Stimulated activated effector memory CD8-positive, alpha-beta T cell treated with anti-CD3 and anti-CD28 coated beads, Interleukin-12 subunit alpha, Interleukin-12 subunit beta, amount 100 ng/mL, for 72 hours (primary cell): ENCODE measurements at regions not wholly inside any gene's neighbourhood (a gene's known extent, or its start where the extent isn't known, plus 50 kb on each side); places are given as distances from the start of the nearest gene placed in this dataset.
A peak's percentile ranks its signal among the peaks of the same experiment; 100 is the strongest.
"Not testable (repeated sequence)": the region's sequence is repeated elsewhere in the genome, so short reads cannot be mapped to it uniquely, and the experiment has no call there.

Source experiments
- ATAC-seq: fragments of 150-1000 bp; cut with Tn5 transposase; 2 replicates; pipeline ENCODE4 v1.10.0; 2021
- DNase-seq, 2 donors: peaks; one replicate each; pipeline ENCODE4 v3.0.0; 2021 to 2022; ENCODE audit warnings: low spot score in 2 of 2
- H3K27ac Mint-ChIP-seq: one replicate; pipeline ENCODE4 v1.8.0; 2022; ENCODE audit warnings: mild to moderate bottlenecking, mixed read lengths
- H3K36me3 Mint-ChIP-seq: one replicate; pipeline ENCODE4 v1.8.0; 2022; ENCODE audit warnings: mild to moderate bottlenecking, mixed read lengths
- H3K4me1 Mint-ChIP-seq: one replicate; pipeline ENCODE4 v1.8.0; 2022; ENCODE audit warnings: mixed read lengths
- H3K4me3 Mint-ChIP-seq: one replicate; pipeline ENCODE4 v1.8.0; 2022; ENCODE audit warnings: mild to moderate bottlenecking, mixed read lengths
- H3K9me3 Mint-ChIP-seq: one replicate; pipeline ENCODE4 v1.8.0; 2022; ENCODE audit warnings: mixed read lengths

- Mint-ChIP-seq H3K4me3 (no peak overlapping the region), H3K9me3 (peaks cover 5% of the 10 kb centered on the region), H3K36me3 (no peaks in the 10 kb centered on the region), H3K4me1 (no peaks in the 10 kb centered on the region), H3K27ac (no peak overlapping the region)
- DNase-seq, result peak in 1 of 2 donors; percentile 33
- ATAC-seq, result no peak
Observed at GRCh38 chr3:31312400-31312799, 220.3 kb upstream of the STT3B start.

GRCh38 chr3:31314258-31314657 lies 218.5 kb upstream of the STT3B start:
- no peak overlapping the region for H3K27ac Mint-ChIP-seq
- no peak overlapping the region for H3K4me3 Mint-ChIP-seq
- ATAC-seq (no peak), DNase-seq (no peak)
- H3K36me3 Mint-ChIP-seq, result no peaks in the 10 kb centered on the region
- no peaks in the 10 kb centered on the region for H3K4me1 Mint-ChIP-seq
- peaks cover 5% of the 10 kb centered on the region for H3K9me3 Mint-ChIP-seq

DNA sequence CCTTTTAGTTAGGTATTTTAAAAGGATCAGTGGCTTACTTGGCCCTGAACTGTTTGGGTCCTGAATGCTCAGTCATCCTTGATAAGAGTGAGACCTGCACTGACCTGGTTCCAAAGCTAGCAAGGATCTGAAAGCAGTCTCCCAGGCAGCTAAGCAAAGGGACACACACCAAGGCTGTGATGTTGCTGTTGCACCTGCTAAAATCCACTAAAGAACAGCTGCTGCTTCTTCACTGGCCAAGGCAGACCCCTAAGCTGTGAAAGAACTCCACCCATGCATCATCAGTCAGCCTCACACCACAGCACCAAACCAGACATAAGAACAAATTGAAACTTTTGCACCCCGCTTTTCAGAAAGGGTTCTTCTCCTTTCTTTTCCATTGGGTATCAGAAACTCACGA lies 213.4 kb upstream of the STT3B start:
- no peak for ATAC-seq
- H3K9me3 Mint-ChIP-seq, result peaks cover 10% of the 10 kb centered on the region
- no peak overlapping the region for H3K4me3 Mint-ChIP-seq
- H3K27ac Mint-ChIP-seq, result no peak overlapping the region
- no peaks in the 10 kb centered on the region for H3K4me1 Mint-ChIP-seq
- DNase-seq, result peak in 1 of 2 donors; percentile 18
- no peaks in the 10 kb centered on the region for H3K36me3 Mint-ChIP-seq

DNA sequence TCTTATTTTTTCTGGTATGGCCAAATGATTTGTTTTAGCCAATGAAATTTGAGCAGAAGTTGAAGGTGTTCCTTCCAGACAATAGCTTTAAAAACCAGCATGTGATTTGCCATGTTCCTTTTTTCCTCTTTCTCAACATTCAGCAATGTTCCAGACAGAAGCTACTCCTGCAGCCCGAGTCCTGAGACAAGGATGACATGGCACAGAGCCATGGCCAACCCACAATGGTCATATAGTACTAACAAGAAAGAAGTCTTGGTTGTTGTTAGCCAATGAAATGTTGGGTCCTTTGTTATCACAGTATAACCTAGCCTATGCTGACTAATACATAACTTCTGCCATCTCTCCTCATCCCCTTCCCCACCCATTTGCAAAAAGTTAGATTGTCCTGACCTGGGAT lies 211.1 kb upstream of the STT3B start:
- Mint-ChIP-seq H3K4me3 (no peak overlapping the region), H3K27ac (no peak overlapping the region), H3K36me3 (no peaks in the 10 kb centered on the region), H3K4me1 (no peaks in the 10 kb centered on the region), H3K9me3 (peaks cover 4% of the 10 kb centered on the region)
- DNase-seq (peak in 1 of 2 donors; percentile 10), ATAC-seq (no peak)

DNA sequence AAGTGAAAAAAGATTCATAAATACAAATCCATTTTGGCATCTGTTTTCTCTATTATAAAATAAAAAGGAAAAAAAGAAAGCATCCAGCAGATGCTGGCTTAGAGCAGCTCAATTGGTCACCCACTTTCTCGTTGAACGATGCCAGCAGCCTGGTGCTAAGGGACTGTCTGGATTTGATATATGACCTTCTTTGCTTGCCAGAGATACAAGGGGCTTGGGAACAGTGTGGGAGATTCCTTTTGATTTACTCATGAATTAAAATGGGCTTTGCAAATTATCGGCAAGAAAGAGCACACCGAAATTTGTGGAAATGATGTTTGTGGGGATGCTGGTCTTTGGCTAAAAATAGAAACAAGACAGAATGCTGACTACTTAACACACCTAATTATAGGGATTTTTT lies 210.3 kb upstream of the STT3B start:
- no peaks in the 10 kb centered on the region for H3K36me3 Mint-ChIP-seq
- H3K4me1 Mint-ChIP-seq, result no peaks in the 10 kb centered on the region
- no peak overlapping the region for H3K27ac Mint-ChIP-seq
- DNase-seq, result peak in 1 of 2 donors; percentile 13
- H3K4me3 Mint-ChIP-seq, result no peak overlapping the region
- no peak for ATAC-seq
- peaks cover 4% of the 10 kb centered on the region for H3K9me3 Mint-ChIP-seq

DNA sequence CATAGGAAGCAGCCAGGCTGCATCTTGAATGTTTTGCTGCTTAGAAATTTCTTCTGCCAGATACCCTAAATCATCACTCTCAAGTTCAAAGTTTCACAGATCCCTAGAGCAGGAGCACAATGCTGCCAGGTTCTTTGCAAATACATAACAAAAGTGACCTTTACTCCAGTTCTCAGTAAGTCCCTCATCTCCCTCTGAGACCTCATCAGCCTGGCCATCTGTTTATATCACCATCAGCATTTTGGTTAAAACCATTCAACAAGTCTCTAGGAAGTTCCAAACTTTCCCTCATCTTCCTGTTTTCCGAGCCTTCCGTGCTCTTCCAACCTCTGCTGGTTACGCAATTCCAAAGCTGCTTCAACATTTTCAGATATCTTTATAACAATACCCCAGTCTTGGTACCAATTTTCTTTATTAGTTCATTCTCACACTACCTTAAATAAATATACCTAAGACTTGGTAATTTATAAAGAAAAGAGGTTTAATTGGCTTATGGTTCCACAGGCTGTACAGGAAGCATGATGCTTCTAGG lies 204.8 kb upstream of the STT3B start:
- not testable (repeated sequence) for DNase-seq, H3K4me1 Mint-ChIP-seq, H3K36me3 Mint-ChIP-seq, ATAC-seq, H3K27ac Mint-ChIP-seq, H3K9me3 Mint-ChIP-seq, H3K4me3 Mint-ChIP-seq

- Mint-ChIP-seq H3K4me3 (no peak overlapping the region), H3K4me1 (peaks cover 5% of the 10 kb centered on the region), H3K9me3 (peaks cover 6% of the 10 kb centered on the region), H3K36me3 (no peaks in the 10 kb centered on the region), H3K27ac (no peak overlapping the region)
- no peak for DNase-seq
- no peak for ATAC-seq
Observed at GRCh38 chr3:31331278-31331677, 201.4 kb upstream of the STT3B start.

DNA sequence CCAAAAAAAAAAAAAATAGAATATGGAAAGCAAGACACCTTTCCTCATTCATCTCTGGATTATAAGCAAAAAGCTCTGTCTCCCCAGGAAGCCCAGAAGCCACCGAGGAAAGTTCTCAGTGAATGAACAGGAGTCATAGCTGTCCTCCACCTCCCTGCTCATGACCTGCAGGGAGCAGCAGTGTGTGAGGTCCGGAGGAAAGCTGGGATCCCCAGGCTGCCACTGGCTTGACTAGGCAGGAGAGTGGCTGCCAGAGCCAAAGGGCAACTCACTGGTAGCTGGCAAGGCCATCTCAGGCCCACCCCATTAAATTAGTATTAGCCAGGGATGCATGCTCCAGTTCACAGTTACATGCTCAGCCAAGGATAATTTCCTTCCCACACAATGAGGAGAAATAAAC lies 191.6 kb upstream of the STT3B start:
- H3K9me3 Mint-ChIP-seq, result peaks cover 2% of the 10 kb centered on the region
- no peaks in the 10 kb centered on the region for H3K36me3 Mint-ChIP-seq

GRCh38 chr3:31343075-31343474 lies 189.7 kb upstream of the STT3B start:
- H3K4me1 Mint-ChIP-seq, result peaks cover 5% of the 10 kb centered on the region
- peaks cover 2% of the 10 kb centered on the region for H3K9me3 Mint-ChIP-seq
- ATAC-seq (no peak), DNase-seq (no peak)
- no peaks in the 10 kb centered on the region for H3K36me3 Mint-ChIP-seq
- no peak overlapping the region for H3K27ac Mint-ChIP-seq
- no peak overlapping the region for H3K4me3 Mint-ChIP-seq

More for the DNA sequence above, 191.6 kb upstream of the STT3B start:
- no peak overlapping the region for H3K4me3 Mint-ChIP-seq
- H3K27ac Mint-ChIP-seq, result no peak overlapping the region
- ATAC-seq, result no peak
- H3K4me1 Mint-ChIP-seq, result no peaks in the 10 kb centered on the region
- no peak for DNase-seq

DNA sequence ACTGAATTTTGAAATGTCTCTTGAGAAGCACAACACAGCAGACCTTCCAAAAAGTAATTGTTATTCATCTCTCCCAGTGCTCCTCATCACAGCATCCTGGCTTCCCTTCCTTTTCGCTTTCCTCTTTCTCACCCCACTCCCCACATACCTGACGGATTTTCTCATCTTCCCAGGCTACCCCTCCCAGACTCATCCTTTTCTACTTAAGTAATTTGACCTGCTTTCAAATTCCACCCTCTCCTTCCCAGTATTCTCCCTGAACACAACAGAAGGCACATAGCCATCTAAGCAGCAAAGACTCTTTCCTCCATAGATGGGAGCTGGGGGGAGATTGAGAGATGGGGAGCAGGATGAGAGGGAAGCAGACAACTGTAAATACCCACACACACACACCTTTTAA lies 187.1 kb upstream of the STT3B start:
- Mint-ChIP-seq H3K9me3 (peaks cover 2% of the 10 kb centered on the region), H3K36me3 (no peaks in the 10 kb centered on the region), H3K27ac (no peak overlapping the region), H3K4me1 (peaks cover 5% of the 10 kb centered on the region), H3K4me3 (no peak overlapping the region)
- ATAC-seq (no peak), DNase-seq (no peak)

DNA sequence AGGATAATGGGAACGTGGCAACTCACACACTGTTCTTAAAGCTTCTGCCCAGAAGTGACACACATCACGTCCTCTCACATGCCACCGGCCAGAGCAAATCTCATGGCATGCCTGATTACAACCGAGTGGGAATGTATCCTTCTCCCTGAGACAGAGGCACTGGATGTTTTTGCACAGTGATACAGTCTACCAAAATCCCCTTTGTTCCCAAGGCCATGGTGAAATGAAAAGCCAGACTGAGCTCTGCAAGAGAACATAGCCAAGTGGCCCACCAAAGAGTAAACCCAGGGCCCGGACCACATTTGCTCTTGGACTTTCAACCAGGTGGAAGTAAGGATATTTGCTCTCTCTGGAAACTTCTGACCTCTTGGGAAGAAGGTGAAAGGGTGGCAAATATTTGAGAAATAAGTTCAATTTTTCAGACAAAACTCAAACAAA lies 186.2 kb upstream of the STT3B start:
- H3K36me3 Mint-ChIP-seq, result no peaks in the 10 kb centered on the region
- peaks cover 2% of the 10 kb centered on the region for H3K9me3 Mint-ChIP-seq

DNA sequence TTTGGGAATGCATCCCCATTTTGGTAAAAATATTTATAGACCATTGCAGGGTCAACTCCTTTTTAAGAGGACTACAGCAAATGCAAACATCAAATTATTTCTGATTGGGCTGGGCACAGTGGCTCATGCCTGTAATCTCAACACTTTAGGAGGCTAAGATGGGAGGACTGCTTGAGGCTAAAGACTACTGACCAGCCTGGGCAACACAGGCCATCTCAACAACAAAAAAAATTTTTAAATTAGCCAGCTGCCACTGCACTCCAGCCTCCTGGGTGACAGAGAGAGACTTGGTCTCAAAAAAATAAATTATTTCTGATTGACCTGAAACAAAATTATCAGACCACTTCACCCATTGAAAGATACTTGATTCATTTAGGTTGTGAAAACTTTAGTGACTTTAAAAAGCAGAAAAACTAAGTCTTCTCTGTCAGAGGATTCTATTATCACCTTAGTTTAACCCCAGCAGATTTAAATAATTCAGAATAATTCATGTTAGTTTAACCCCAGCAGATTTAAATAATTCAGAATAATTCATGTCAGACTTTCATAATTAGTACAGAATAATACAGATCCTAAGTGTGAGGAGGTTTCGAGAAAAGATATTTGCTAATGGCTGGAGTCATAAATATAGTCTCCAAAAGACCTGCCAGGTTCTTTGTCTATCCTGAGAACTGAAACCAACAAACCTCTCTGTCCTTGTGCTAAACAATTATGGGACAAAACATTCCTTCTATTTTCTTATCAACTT lies 183.6 kb upstream of the STT3B start:
- no peak overlapping the region for H3K4me3 Mint-ChIP-seq
- H3K27ac Mint-ChIP-seq, result no peak overlapping the region
- H3K36me3 Mint-ChIP-seq, result no peaks in the 10 kb centered on the region
- ATAC-seq (no peak), DNase-seq (no peak)
- peaks cover 5% of the 10 kb centered on the region for H3K4me1 Mint-ChIP-seq
- peaks cover 4% of the 10 kb centered on the region for H3K9me3 Mint-ChIP-seq

More for the DNA sequence above, 186.2 kb upstream of the STT3B start:
- no peak overlapping the region for H3K27ac Mint-ChIP-seq
- peaks cover 5% of the 10 kb centered on the region for H3K4me1 Mint-ChIP-seq
- DNase-seq (no peak), ATAC-seq (no peak)
- no peak overlapping the region for H3K4me3 Mint-ChIP-seq

DNA sequence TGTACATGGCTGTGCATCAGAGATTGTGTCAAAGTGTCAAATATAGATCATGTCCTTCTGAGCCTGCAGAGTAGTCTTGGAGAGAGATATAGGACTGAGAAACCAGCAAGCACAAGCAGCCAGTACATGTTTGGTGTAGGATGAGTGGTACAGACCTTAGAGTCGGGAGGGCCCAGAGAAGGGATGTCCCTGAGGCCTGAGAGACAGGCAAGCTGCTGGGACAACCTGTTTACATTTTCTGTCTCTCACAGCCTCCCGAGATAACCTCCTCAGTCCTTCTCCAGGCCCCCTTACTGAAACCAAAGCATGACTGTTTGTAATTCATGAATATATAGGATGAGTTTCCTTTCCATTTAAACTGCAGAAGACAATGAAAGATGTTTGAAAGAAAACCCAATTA lies 182.4 kb upstream of the STT3B start:
- H3K4me1 Mint-ChIP-seq, result peaks cover 5% of the 10 kb centered on the region
- DNase-seq (no peak), ATAC-seq (no peak)
- H3K9me3 Mint-ChIP-seq, result peaks cover 4% of the 10 kb centered on the region
- no peak overlapping the region for H3K27ac Mint-ChIP-seq
- peaks cover 5% of the 10 kb centered on the region for H3K36me3 Mint-ChIP-seq
- no peak overlapping the region for H3K4me3 Mint-ChIP-seq

DNA sequence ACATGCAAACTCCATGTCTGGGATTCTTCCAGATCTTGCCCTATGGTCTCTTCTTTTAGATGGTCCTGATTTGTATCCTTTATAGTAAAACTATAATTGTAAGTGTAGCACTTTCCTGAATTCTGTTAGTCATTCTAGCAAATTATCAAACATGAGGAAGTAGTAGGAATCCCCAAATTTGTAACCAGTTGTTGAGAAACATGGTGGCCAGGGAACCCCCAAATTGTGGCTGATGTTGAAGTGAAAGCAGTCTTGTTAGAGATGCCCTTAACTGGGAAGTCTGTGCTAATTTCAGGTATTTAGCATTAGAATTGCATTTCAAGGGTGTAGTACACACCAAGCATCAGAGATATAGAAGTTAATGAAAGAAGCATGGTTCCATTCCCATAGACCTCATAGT lies 180.4 kb upstream of the STT3B start:
- ATAC-seq, result no peak
- peaks cover 5% of the 10 kb centered on the region for H3K36me3 Mint-ChIP-seq

DNA sequence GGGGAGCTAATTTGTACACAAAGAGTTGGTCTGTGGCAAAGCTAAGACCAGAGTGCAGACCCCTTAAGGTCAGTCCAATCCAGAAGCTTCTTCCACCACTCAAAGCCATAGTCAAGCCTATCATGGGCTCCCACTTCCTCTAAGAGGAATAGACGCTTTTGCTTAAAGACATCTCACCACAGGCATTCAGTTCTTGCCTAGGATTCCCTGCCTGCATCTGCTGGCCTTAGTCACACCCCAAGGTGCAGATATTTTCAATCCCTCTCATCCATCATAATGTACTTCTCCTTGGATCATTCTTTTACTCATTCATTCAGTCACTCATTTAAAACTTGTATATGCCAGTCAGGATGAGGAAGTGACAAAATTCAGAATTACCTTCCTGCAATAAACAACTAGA lies 179.6 kb upstream of the STT3B start:
- Mint-ChIP-seq H3K27ac (no peak overlapping the region), H3K4me3 (no peak overlapping the region), H3K9me3 (peaks cover 4% of the 10 kb centered on the region), H3K36me3 (peaks cover 5% of the 10 kb centered on the region), H3K4me1 (peaks cover 6% of the 10 kb centered on the region)
- no peak for DNase-seq
- ATAC-seq, result no peak

More for the DNA sequence above, 180.4 kb upstream of the STT3B start:
- Mint-ChIP-seq H3K4me3 (no peak overlapping the region), H3K27ac (no peak overlapping the region), H3K4me1 (peaks cover 5% of the 10 kb centered on the region), H3K9me3 (peaks cover 4% of the 10 kb centered on the region)
- no peak for DNase-seq

DNA sequence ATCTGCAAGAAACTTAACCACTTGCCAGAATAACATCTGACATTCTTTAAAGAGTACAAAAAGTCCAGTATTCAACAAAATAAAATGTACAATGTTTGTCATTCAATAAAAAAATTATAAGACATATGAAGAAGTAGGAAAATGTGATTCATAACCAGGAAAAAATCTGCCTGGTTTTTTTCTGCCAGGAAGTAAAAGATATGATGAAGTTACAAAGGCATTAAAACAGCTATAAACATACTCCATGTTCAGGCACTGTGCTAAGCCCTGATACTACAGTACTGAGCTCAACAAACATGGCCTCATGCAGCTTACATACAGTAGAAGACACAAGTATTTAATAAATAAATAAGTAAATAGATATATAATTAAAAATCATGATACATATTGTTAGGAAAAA lies 178.4 kb upstream of the STT3B start:
- H3K36me3 Mint-ChIP-seq, result peaks cover 5% of the 10 kb centered on the region
- no peak for ATAC-seq
- DNase-seq, result no peak
- no peak overlapping the region for H3K27ac Mint-ChIP-seq
- no peak overlapping the region for H3K4me3 Mint-ChIP-seq
- H3K9me3 Mint-ChIP-seq, result peaks cover 4% of the 10 kb centered on the region
- peaks cover 6% of the 10 kb centered on the region for H3K4me1 Mint-ChIP-seq
